ENCODE measurements at regions not wholly inside any gene's neighbourhood (a gene's known extent, or its start where the extent isn't known, plus 50 kb on each side); places are given as distances from the start of the nearest gene placed in this dataset.
"Not testable (repeated sequence)": the region's sequence is repeated elsewhere in the genome, so short reads cannot be mapped to it uniquely, and the experiment has no call there.

GRCh38 chr21:9032547-9032946 lies 1488.8 kb upstream of the TPTE start:
- not testable (repeated sequence) for TF ChIP-seq EZH2phosphoT487 (IDR thresholded peaks at IDR 0.05; ENCODE audit: borderline replicate concordance); YY1 (IDR thresholded peaks at IDR 0.05; ENCODE audit: extremely low read depth, insufficient replicate concordance, low read depth, low read length); POLR2AphosphoS5 (IDR thresholded peaks at IDR 0.05; ENCODE audit: low read depth, low read length); ZNF274 (IDR thresholded peaks at IDR 0.05; ENCODE audit: low read depth, low read length); EZH2 (IDR thresholded peaks at IDR 0.05); CEBPB (IDR thresholded peaks at IDR 0.05; ENCODE audit: low read depth); MAX (IDR thresholded peaks at IDR 0.05); POLR2A (IDR thresholded peaks at IDR 0.05; ENCODE audit: borderline replicate concordance, extremely low read depth, insufficient read depth, insufficient read length); SP1 (IDR thresholded peaks at IDR 0.05; ENCODE audit: low read depth); SIN3A (IDR thresholded peaks at IDR 0.05; ENCODE audit: low read depth); RAD21 (IDR thresholded peaks at IDR 0.05; ENCODE audit: low read depth); CBX3 (IDR thresholded peaks at IDR 0.05; ENCODE audit: low read depth)
- TF ChIP-seq, protein P1, sequence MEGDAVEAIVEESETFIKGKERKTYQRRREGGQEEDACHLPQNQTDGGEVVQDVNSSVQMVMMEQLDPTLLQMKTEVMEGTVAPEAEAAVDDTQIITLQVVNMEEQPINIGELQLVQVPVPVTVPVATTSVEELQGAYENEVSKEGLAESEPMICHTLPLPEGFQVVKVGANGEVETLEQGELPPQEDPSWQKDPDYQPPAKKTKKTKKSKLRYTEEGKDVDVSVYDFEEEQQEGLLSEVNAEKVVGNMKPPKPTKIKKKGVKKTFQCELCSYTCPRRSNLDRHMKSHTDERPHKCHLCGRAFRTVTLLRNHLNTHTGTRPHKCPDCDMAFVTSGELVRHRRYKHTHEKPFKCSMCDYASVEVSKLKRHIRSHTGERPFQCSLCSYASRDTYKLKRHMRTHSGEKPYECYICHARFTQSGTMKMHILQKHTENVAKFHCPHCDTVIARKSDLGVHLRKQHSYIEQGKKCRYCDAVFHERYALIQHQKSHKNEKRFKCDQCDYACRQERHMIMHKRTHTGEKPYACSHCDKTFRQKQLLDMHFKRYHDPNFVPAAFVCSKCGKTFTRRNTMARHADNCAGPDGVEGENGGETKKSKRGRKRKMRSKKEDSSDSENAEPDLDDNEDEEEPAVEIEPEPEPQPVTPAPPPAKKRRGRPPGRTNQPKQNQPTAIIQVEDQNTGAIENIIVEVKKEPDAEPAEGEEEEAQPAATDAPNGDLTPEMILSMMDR (IDR thresholded peaks at IDR 0.05 in 2 of 3, conservative IDR thresholded peaks at IDR 0.05 in 1 of 3; ENCODE audit: borderline replicate concordance in 1 of 3, insufficient read depth in 1 of 3, low read depth in 2 of 3, low read length in 2 of 3): not testable (repeated sequence)
- TF ChIP-seq, protein P2, sequence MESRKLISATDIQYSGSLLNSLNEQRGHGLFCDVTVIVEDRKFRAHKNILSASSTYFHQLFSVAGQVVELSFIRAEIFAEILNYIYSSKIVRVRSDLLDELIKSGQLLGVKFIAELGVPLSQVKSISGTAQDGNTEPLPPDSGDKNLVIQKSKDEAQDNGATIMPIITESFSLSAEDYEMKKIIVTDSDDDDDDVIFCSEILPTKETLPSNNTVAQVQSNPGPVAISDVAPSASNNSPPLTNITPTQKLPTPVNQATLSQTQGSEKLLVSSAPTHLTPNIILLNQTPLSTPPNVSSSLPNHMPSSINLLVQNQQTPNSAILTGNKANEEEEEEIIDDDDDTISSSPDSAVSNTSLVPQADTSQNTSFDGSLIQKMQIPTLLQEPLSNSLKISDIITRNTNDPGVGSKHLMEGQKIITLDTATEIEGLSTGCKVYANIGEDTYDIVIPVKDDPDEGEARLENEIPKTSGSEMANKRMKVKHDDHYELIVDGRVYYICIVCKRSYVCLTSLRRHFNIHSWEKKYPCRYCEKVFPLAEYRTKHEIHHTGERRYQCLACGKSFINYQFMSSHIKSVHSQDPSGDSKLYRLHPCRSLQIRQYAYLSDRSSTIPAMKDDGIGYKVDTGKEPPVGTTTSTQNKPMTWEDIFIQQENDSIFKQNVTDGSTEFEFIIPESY (IDR thresholded peaks at IDR 0.05; ENCODE audit: extremely low read depth, insufficient replicate concordance, low read length): not testable (repeated sequence)

Data from HCT116 (cell line).